ENCODE measurements at regions not wholly inside any gene's neighbourhood (a gene's known extent, or its start where the extent isn't known, plus 50 kb on each side); places are given as distances from the start of the nearest gene placed in this dataset.

DNA sequence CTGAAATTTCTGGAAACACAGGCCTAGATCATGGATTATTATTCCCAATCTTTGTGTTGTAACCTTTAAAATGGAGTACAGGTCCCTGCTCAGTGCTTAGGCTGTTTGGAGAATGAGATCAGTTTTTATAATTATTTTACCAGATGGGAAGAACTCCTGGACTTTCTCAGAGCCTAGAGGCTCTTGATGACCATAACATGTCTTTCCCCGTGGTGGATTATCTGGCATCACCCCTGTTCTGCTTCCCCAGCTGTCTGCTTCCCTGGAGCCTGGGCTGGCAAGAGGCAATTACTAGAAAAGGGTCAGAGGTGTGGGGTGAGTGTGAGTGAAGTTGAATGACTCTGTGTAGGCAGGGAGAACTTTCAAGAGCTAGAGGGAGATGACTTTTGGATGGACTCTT is 143.0 kb downstream of the CARTPT start:
- no peak overlapping the region for H3K4me2 ChIP-seq (ENCODE audit: insufficient read depth, low read length, poor library complexity, severe bottlenecking)
- H3K23ac ChIP-seq (ENCODE audit: low read depth, low read length, poor library complexity), result no peak overlapping the region
- H3K27me3 ChIP-seq (ENCODE audit: control insufficient read depth in 3 of 3, insufficient read depth in 3 of 3, low read depth in 1 of 3, low read length in 3 of 3), result peaks cover 0 to 4% (median 0%) of the 10 kb centered on the region in 3 experiments
- no peaks in the 10 kb centered on the region for H3K79me1 ChIP-seq (ENCODE audit: low read depth, low read length)
- no peak overlapping the region for H4K91ac ChIP-seq (ENCODE audit: low read depth, low read length, poor library complexity)
- H3K4me3 ChIP-seq (ENCODE audit: low read length in 2 of 2), result no peak overlapping the region
- no peak overlapping the region for H3K4ac ChIP-seq (ENCODE audit: low read length)
- H2BK120ac ChIP-seq (ENCODE audit: low read depth, low read length), result no peak overlapping the region
- no peak overlapping the region for H3K18ac ChIP-seq (ENCODE audit: low read length)
- no peak overlapping the region for H4K8ac ChIP-seq (ENCODE audit: low read depth, low read length)
- no peak overlapping the region for H3K9ac ChIP-seq (ENCODE audit: low read depth, low read length, poor library complexity)
- no peaks in the 10 kb centered on the region for H3K36me3 ChIP-seq (replicated peaks in 1 of 2; ENCODE audit: control insufficient read depth in 2 of 2, insufficient read depth in 2 of 2, low read length in 2 of 2)
- H3K9me3 ChIP-seq (replicated peaks in 1 of 2; ENCODE audit: control insufficient read depth in 2 of 2, insufficient read depth in 1 of 2, low read depth in 1 of 2, low read length in 2 of 2), result peaks cover 0 to 2% of the 10 kb centered on the region in 2 donors
- DNase-seq (ENCODE audit: low spot score), result no peak
- H2BK15ac ChIP-seq (ENCODE audit: low read length), result no peak overlapping the region
- H2AK5ac ChIP-seq (ENCODE audit: low read depth, low read length), result no peak overlapping the region
- peaks cover 0 to 4% of the 10 kb centered on the region in 2 donors for H3K4me1 ChIP-seq (ENCODE audit: control insufficient read depth in 2 of 2, insufficient read depth in 1 of 2, low read depth in 1 of 2, low read length in 2 of 2)
- no peak overlapping the region for H3K14ac ChIP-seq (ENCODE audit: low read length)
- no peak overlapping the region for H3K27ac ChIP-seq (replicated peaks; ENCODE audit: low read length)
- H2BK5ac ChIP-seq (ENCODE audit: low read length), result no peak overlapping the region
- H2BK12ac ChIP-seq (ENCODE audit: low read length), result no peak overlapping the region
- no CpG with 5 or more reads among the region's 1 CpG for WGBS, 2 donors (ENCODE audit: extremely low coverage in 2 of 2, insufficient read length in 2 of 2, insufficient replicate concordance in 1 of 2)
- H2AFZ ChIP-seq (ENCODE audit: low read length), result no peak overlapping the region

DNA sequence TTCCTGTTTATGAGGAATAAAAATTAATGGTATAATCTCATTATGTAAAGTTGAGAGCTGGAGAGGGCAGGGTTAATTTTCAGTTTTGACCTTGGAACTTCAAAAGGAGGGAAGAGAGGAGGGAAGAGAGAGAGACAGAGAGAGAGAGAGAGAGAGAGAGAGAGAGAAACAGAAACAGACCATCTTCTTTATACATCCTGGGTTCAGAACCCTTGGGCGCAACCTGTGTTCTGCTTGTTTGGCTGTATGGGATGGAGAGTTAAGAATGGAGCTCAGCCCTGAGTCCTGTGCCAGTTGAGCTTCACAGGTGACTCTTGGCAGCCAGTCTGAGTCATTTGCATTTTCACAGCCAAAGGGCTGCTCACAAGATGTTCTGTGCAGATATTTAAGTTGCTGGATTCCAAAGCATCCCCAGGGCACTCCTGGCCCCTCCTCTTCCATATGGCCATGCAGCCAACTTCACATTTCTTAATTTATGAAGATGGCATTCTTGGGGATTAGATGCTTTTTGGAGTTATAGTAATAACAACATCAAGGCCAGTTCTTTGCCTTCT is 143.5 kb downstream of the CARTPT start:
- no peak overlapping the region for H3K27ac ChIP-seq (replicated peaks; ENCODE audit: low read length)
- no CpG with 5 or more reads among the region's 1 CpG for WGBS, 2 donors (ENCODE audit: extremely low coverage in 2 of 2, insufficient read length in 2 of 2, insufficient replicate concordance in 1 of 2)

DNA sequence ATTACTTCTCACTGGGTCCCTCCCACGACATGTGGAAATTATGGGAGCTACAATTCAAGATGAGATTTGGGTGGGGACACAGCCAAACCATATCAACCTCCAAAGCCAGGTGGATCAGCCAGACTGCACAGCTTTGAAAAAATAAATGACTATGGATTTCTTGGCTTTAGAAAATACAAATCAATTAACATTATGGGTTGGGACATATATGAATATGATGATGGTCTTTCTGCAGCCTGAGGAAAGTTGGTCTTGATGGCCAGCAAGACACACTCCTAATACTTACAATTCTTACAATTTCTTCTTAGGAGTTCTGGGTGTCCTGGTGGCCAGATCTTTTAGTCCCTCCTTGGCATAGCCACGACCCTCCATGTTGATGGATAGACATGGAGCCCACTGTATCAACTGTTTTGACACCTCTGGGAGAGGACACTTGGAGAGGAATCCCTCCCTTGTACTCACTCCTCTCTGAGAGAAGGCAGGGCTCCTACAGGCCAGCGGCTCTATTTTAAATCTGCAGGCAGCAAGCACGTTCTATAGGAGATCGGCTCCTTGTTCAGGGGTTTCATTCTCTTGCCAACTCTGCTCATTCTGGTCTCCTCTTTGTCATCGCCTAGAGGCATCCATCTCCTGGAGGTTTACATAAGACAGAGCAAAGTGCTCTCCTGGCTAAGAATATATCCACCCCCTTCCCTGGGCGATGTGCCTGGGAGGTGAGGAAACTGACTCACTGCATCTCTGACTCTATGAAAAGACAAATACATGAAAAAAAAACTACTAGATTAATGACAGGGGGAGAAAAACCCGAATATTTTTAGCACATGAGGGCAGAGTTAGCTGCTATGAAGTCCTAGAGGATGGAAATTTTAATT is 145.9 kb downstream of the CARTPT start:
- no peak overlapping the region for H3K4ac ChIP-seq (ENCODE audit: low read length)
- H4K8ac ChIP-seq (ENCODE audit: low read depth, low read length), result no peak overlapping the region
- no peaks in the 10 kb centered on the region for H3K36me3 ChIP-seq (replicated peaks in 1 of 2; ENCODE audit: control insufficient read depth in 2 of 2, insufficient read depth in 2 of 2, low read length in 2 of 2)
- peaks cover 0 to 2% of the 10 kb centered on the region in 2 donors for H3K9me3 ChIP-seq (replicated peaks in 1 of 2; ENCODE audit: control insufficient read depth in 2 of 2, insufficient read depth in 1 of 2, low read depth in 1 of 2, low read length in 2 of 2)
- no peak overlapping the region for H3K4me2 ChIP-seq (ENCODE audit: insufficient read depth, low read length, poor library complexity, severe bottlenecking)
- no peak overlapping the region for H3K14ac ChIP-seq (ENCODE audit: low read length)
- H2BK120ac ChIP-seq (ENCODE audit: low read depth, low read length), result no peak overlapping the region
- H3K23ac ChIP-seq (ENCODE audit: low read depth, low read length, poor library complexity), result no peak overlapping the region
- no peak overlapping the region for H2AK5ac ChIP-seq (ENCODE audit: low read depth, low read length)
- H2AFZ ChIP-seq (ENCODE audit: low read length), result peak overlapping the region; percentile 20
- no peaks in the 10 kb centered on the region for H3K79me1 ChIP-seq (ENCODE audit: low read depth, low read length)
- no peak for DNase-seq (ENCODE audit: low spot score)
- peaks cover 0 to 4% (median 0%) of the 10 kb centered on the region in 3 experiments for H3K27me3 ChIP-seq (ENCODE audit: control insufficient read depth in 3 of 3, insufficient read depth in 3 of 3, low read depth in 1 of 3, low read length in 3 of 3)
- H3K27ac ChIP-seq (replicated peaks; ENCODE audit: low read length), result no peak overlapping the region
- no peak overlapping the region for H2BK5ac ChIP-seq (ENCODE audit: low read length)
- H3K4me3 ChIP-seq (ENCODE audit: low read length in 2 of 2), result no peak overlapping the region
- no peak overlapping the region for H2BK12ac ChIP-seq (ENCODE audit: low read length)
- no peak overlapping the region for H3K9ac ChIP-seq (ENCODE audit: low read depth, low read length, poor library complexity)
- WGBS, 2 donors (ENCODE audit: extremely low coverage in 2 of 2, insufficient read length in 2 of 2, insufficient replicate concordance in 1 of 2), result no CpG with 5 or more reads among the region's 8 CpGs
- H3K18ac ChIP-seq (ENCODE audit: low read length), result no peak overlapping the region
- no peak overlapping the region for H2BK15ac ChIP-seq (ENCODE audit: low read length)
- no peak overlapping the region for H4K91ac ChIP-seq (ENCODE audit: low read depth, low read length, poor library complexity)
- H3K4me1 ChIP-seq (ENCODE audit: control insufficient read depth in 2 of 2, insufficient read depth in 1 of 2, low read depth in 1 of 2, low read length in 2 of 2), result peaks cover 0 to 2% of the 10 kb centered on the region in 2 donors

More for the DNA sequence above, 143.5 kb downstream of the CARTPT start:
- DNase-seq (ENCODE audit: low spot score), result no peak
- H3K4me3 ChIP-seq (ENCODE audit: low read length in 2 of 2), result no peak overlapping the region
- H3K4me1 ChIP-seq (ENCODE audit: control insufficient read depth in 2 of 2, insufficient read depth in 1 of 2, low read depth in 1 of 2, low read length in 2 of 2), result peaks cover 0 to 4% of the 10 kb centered on the region in 2 donors
- H4K8ac ChIP-seq (ENCODE audit: low read depth, low read length), result no peak overlapping the region
- peaks cover 0 to 2% of the 10 kb centered on the region in 2 donors for H3K9me3 ChIP-seq (replicated peaks in 1 of 2; ENCODE audit: control insufficient read depth in 2 of 2, insufficient read depth in 1 of 2, low read depth in 1 of 2, low read length in 2 of 2)
- no peak overlapping the region for H3K23ac ChIP-seq (ENCODE audit: low read depth, low read length, poor library complexity)
- no peak overlapping the region for H3K4ac ChIP-seq (ENCODE audit: low read length)
- no peak overlapping the region for H2AK5ac ChIP-seq (ENCODE audit: low read depth, low read length)
- no peak overlapping the region for H2BK15ac ChIP-seq (ENCODE audit: low read length)
- H3K79me1 ChIP-seq (ENCODE audit: low read depth, low read length), result no peaks in the 10 kb centered on the region
- no peak overlapping the region for H2BK12ac ChIP-seq (ENCODE audit: low read length)
- H2BK120ac ChIP-seq (ENCODE audit: low read depth, low read length), result no peak overlapping the region
- H3K18ac ChIP-seq (ENCODE audit: low read length), result no peak overlapping the region
- H3K9ac ChIP-seq (ENCODE audit: low read depth, low read length, poor library complexity), result no peak overlapping the region
- H2AFZ ChIP-seq (ENCODE audit: low read length), result no peak overlapping the region
- H3K14ac ChIP-seq (ENCODE audit: low read length), result no peak overlapping the region
- H3K4me2 ChIP-seq (ENCODE audit: insufficient read depth, low read length, poor library complexity, severe bottlenecking), result no peak overlapping the region
- H3K27me3 ChIP-seq (ENCODE audit: control insufficient read depth in 3 of 3, insufficient read depth in 3 of 3, low read depth in 1 of 3, low read length in 3 of 3), result peaks cover 0 to 4% (median 0%) of the 10 kb centered on the region in 3 experiments
- no peak overlapping the region for H2BK5ac ChIP-seq (ENCODE audit: low read length)
- H4K91ac ChIP-seq (ENCODE audit: low read depth, low read length, poor library complexity), result no peak overlapping the region
- H3K36me3 ChIP-seq (replicated peaks in 1 of 2; ENCODE audit: control insufficient read depth in 2 of 2, insufficient read depth in 2 of 2, low read length in 2 of 2), result no peaks in the 10 kb centered on the region

DNA sequence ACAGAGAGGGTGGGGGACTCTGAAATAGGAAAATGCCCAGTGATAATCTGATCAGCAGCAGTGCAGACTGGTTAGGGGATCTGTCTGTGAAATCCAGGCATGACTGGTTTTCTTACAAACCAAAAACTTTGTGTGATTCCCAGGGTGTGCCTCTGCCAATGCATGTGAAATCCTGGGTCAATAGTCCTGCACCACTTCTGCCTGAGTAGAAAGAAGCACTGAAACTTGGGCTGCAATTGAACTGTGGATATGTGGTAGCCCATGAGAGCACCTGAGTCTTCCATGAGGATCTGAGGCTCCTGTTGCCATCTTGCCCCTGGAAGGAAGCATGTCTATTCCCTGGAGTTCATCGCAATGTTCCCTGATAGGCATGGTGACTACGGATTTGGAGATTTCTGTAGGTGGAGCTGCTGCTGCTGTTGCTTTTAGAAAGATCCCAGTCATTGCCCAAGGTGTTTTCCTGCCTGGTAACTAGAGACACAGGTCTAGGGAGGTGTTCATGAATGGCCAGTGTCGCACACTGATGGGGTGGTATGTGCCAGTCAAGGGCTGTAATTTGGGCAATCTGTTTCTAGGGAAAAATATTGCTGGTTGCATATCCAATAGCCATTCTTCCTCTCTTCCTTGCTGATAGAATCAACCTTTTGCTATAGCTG is 146.7 kb downstream of the CARTPT start:
- Histone ChIP-seq H3K79me1 (ENCODE audit: low read depth, low read length) (no peaks in the 10 kb centered on the region), H3K23ac (ENCODE audit: low read depth, low read length, poor library complexity) (no peak overlapping the region), H3K4ac (ENCODE audit: low read length) (no peak overlapping the region), H3K4me3 (ENCODE audit: low read length in 2 of 2) (no peak overlapping the region), H3K27me3 (ENCODE audit: control insufficient read depth in 3 of 3, insufficient read depth in 3 of 3, low read depth in 1 of 3, low read length in 3 of 3) (peaks cover 0 to 4% (median 0%) of the 10 kb centered on the region in 3 experiments), H4K8ac (ENCODE audit: low read depth, low read length) (no peak overlapping the region), H3K9ac (ENCODE audit: low read depth, low read length, poor library complexity) (no peak overlapping the region), H2BK15ac (ENCODE audit: low read length) (no peak overlapping the region), H2BK5ac (ENCODE audit: low read length) (no peak overlapping the region), H3K4me2 (ENCODE audit: insufficient read depth, low read length, poor library complexity, severe bottlenecking) (no peak overlapping the region), H4K91ac (ENCODE audit: low read depth, low read length, poor library complexity) (no peak overlapping the region), H3K27ac (replicated peaks; ENCODE audit: low read length) (no peak overlapping the region), H3K36me3 (replicated peaks in 1 of 2; ENCODE audit: control insufficient read depth in 2 of 2, insufficient read depth in 2 of 2, low read length in 2 of 2) (no peaks in the 10 kb centered on the region), H2BK120ac (ENCODE audit: low read depth, low read length) (no peak overlapping the region), H3K18ac (ENCODE audit: low read length) (no peak overlapping the region), H3K14ac (ENCODE audit: low read length) (no peak overlapping the region), H3K9me3 (replicated peaks in 1 of 2; ENCODE audit: control insufficient read depth in 2 of 2, insufficient read depth in 1 of 2, low read depth in 1 of 2, low read length in 2 of 2) (peaks cover 0 to 2% of the 10 kb centered on the region in 2 donors), H2BK12ac (ENCODE audit: low read length) (no peak overlapping the region), H3K4me1 (ENCODE audit: control insufficient read depth in 2 of 2, insufficient read depth in 1 of 2, low read depth in 1 of 2, low read length in 2 of 2) (no peaks in the 10 kb centered on the region), H2AFZ (ENCODE audit: low read length) (no peak overlapping the region), H2AK5ac (ENCODE audit: low read depth, low read length) (no peak overlapping the region)
- no peak for DNase-seq (ENCODE audit: low spot score)
- no CpG with 5 or more reads among the region's 3 CpGs for WGBS, 2 donors (ENCODE audit: extremely low coverage in 2 of 2, insufficient read length in 2 of 2, insufficient replicate concordance in 1 of 2)
